Tibial nerve (tissue), 4 donors: ENCODE measurements at regions not wholly inside any gene's neighbourhood (a gene's known extent, or its start where the extent isn't known, plus 50 kb on each side); places are given as distances from the start of the nearest gene placed in this dataset.

Experiments
- CTCF ChIP-seq, 5 experiments: fragments of 200-600 bp in 3 of 5; fragments of 450-650 bp in 2 of 5; sonication (generic) in 3 of 5; IDR thresholded peaks; one replicate each; pipeline ENCODE4 v1.5.1; 2016 to 2019; ENCODE audit warnings: antibody characterized with exemption in 5 of 5, mild to moderate bottlenecking in 3 of 5, moderate library complexity in 2 of 5
- EP300 ChIP-seq, 2 donors: sonication (generic); formaldehyde crosslinking; IDR thresholded peaks; one replicate each; pipeline ENCODE4 v1.6.1; 2017; ENCODE audit warnings: antibody characterized with exemption in 2 of 2, mild to moderate bottlenecking in 1 of 2
- POLR2A ChIP-seq, 2 donors: fragments of 450-650 bp; IDR thresholded peaks; one replicate each; pipeline ENCODE4 v1.6.1; 2017; ENCODE audit warnings: antibody characterized with exemption in 2 of 2, mild to moderate bottlenecking in 2 of 2, moderate library complexity in 2 of 2

- TF ChIP-seq CTCF (IDR thresholded peaks at IDR 0.05) (no peak), POLR2A (IDR thresholded peaks at IDR 0.05) (no peak), EP300 (IDR thresholded peaks at IDR 0.05) (no peak)
These were observed 54.9 kb upstream of the MYRIP start for GRCh38 chr3:39754549-39754948.
